ENCODE measurements at regions not wholly inside any gene's neighbourhood (a gene's known extent, or its start where the extent isn't known, plus 50 kb on each side); places are given as distances from the start of the nearest gene placed in this dataset.

DNA sequence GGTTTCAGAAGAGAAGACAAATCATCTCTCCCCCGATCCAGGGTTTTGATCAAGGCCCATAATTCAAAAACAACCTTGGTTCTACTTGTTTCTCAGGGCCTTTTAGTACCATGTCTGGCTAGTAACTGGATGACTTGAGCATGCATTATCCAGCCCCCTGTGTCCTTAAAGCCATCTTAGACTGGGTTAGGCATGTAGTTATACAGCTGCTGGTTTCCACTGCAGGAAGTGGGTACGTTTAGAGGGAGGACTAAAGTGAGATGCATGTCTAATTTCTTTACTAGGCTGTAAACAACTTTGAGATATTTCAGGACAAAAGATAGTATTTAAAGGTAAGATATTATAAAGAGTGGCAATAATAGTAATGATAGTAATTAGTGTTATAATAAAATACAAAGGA lies 372.0 kb downstream of the PLK2 start (continued):
- TF ChIP-seq, protein P1, sequence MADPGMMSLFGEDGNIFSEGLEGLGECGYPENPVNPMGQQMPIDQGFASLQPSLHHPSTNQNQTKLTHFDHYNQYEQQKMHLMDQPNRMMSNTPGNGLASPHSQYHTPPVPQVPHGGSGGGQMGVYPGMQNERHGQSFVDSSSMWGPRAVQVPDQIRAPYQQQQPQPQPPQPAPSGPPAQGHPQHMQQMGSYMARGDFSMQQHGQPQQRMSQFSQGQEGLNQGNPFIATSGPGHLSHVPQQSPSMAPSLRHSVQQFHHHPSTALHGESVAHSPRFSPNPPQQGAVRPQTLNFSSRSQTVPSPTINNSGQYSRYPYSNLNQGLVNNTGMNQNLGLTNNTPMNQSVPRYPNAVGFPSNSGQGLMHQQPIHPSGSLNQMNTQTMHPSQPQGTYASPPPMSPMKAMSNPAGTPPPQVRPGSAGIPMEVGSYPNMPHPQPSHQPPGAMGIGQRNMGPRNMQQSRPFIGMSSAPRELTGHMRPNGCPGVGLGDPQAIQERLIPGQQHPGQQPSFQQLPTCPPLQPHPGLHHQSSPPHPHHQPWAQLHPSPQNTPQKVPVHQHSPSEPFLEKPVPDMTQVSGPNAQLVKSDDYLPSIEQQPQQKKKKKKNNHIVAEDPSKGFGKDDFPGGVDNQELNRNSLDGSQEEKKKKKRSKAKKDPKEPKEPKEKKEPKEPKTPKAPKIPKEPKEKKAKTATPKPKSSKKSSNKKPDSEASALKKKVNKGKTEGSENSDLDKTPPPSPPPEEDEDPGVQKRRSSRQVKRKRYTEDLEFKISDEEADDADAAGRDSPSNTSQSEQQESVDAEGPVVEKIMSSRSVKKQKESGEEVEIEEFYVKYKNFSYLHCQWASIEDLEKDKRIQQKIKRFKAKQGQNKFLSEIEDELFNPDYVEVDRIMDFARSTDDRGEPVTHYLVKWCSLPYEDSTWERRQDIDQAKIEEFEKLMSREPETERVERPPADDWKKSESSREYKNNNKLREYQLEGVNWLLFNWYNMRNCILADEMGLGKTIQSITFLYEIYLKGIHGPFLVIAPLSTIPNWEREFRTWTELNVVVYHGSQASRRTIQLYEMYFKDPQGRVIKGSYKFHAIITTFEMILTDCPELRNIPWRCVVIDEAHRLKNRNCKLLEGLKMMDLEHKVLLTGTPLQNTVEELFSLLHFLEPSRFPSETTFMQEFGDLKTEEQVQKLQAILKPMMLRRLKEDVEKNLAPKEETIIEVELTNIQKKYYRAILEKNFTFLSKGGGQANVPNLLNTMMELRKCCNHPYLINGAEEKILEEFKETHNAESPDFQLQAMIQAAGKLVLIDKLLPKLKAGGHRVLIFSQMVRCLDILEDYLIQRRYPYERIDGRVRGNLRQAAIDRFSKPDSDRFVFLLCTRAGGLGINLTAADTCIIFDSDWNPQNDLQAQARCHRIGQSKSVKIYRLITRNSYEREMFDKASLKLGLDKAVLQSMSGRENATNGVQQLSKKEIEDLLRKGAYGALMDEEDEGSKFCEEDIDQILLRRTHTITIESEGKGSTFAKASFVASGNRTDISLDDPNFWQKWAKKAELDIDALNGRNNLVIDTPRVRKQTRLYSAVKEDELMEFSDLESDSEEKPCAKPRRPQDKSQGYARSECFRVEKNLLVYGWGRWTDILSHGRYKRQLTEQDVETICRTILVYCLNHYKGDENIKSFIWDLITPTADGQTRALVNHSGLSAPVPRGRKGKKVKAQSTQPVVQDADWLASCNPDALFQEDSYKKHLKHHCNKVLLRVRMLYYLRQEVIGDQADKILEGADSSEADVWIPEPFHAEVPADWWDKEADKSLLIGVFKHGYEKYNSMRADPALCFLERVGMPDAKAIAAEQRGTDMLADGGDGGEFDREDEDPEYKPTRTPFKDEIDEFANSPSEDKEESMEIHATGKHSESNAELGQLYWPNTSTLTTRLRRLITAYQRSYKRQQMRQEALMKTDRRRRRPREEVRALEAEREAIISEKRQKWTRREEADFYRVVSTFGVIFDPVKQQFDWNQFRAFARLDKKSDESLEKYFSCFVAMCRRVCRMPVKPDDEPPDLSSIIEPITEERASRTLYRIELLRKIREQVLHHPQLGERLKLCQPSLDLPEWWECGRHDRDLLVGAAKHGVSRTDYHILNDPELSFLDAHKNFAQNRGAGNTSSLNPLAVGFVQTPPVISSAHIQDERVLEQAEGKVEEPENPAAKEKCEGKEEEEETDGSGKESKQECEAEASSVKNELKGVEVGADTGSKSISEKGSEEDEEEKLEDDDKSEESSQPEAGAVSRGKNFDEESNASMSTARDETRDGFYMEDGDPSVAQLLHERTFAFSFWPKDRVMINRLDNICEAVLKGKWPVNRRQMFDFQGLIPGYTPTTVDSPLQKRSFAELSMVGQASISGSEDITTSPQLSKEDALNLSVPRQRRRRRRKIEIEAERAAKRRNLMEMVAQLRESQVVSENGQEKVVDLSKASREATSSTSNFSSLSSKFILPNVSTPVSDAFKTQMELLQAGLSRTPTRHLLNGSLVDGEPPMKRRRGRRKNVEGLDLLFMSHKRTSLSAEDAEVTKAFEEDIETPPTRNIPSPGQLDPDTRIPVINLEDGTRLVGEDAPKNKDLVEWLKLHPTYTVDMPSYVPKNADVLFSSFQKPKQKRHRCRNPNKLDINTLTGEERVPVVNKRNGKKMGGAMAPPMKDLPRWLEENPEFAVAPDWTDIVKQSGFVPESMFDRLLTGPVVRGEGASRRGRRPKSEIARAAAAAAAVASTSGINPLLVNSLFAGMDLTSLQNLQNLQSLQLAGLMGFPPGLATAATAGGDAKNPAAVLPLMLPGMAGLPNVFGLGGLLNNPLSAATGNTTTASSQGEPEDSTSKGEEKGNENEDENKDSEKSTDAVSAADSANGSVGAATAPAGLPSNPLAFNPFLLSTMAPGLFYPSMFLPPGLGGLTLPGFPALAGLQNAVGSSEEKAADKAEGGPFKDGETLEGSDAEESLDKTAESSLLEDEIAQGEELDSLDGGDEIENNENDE (IDR thresholded peaks at IDR 0.05; ENCODE audit: insufficient replicate concordance, low read length): no peak
- no peak for TF ChIP-seq EGR1 (IDR thresholded peaks at IDR 0.05; ENCODE audit: borderline replicate concordance, low read depth, low read length)
- no peak for TF ChIP-seq ZNF274 (IDR thresholded peaks at IDR 0.05; ENCODE audit: borderline replicate concordance, extremely low read depth, low read length)
- TF ChIP-seq HDAC2 (IDR thresholded peaks at IDR 0.05; ENCODE audit: borderline replicate concordance in 1 of 2, low read depth in 2 of 2, low read length in 2 of 2): no peak
- TF ChIP-seq, protein P2, sequence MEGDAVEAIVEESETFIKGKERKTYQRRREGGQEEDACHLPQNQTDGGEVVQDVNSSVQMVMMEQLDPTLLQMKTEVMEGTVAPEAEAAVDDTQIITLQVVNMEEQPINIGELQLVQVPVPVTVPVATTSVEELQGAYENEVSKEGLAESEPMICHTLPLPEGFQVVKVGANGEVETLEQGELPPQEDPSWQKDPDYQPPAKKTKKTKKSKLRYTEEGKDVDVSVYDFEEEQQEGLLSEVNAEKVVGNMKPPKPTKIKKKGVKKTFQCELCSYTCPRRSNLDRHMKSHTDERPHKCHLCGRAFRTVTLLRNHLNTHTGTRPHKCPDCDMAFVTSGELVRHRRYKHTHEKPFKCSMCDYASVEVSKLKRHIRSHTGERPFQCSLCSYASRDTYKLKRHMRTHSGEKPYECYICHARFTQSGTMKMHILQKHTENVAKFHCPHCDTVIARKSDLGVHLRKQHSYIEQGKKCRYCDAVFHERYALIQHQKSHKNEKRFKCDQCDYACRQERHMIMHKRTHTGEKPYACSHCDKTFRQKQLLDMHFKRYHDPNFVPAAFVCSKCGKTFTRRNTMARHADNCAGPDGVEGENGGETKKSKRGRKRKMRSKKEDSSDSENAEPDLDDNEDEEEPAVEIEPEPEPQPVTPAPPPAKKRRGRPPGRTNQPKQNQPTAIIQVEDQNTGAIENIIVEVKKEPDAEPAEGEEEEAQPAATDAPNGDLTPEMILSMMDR (IDR thresholded peaks at IDR 0.05; ENCODE audit: control extremely low read depth in 1 of 3, insufficient read depth in 1 of 3, low read depth in 1 of 3, low read length in 3 of 3): no peak
- no peak for TF ChIP-seq CEBPB (IDR thresholded peaks at IDR 0.05; ENCODE audit: low read depth, low read length)
- no peak for TF ChIP-seq SRF (IDR thresholded peaks at IDR 0.05; ENCODE audit: low read depth, low read length)
- TF ChIP-seq TEAD4 (IDR thresholded peaks at IDR 0.05; ENCODE audit: low read depth, low read length): no peak
- no peak for TF ChIP-seq TBP (IDR thresholded peaks at IDR 0.05; ENCODE audit: low read depth, low read length)
- no peak for TF ChIP-seq CBX5 (IDR thresholded peaks at IDR 0.05; ENCODE audit: low read depth, low read length)

Data from H1 (cell line).